Loucy (cell line): ENCODE measurements at regions not wholly inside any gene's neighbourhood (a gene's known extent, or its start where the extent isn't known, plus 50 kb on each side); places are given as distances from the start of the nearest gene placed in this dataset.

Experiments
- H2AFZ ChIP-seq: fragments of 200-600 bp; sonication (generic); 2 replicates; pipeline ENCODE4 v1.6.0; 2016; ENCODE audit warnings: antibody characterized with exemption, mild to moderate bottlenecking, low read length, moderate library complexity
- H3F3A ChIP-seq: fragments of 200-600 bp; 2 replicates; pipeline ENCODE4 v1.6.0; 2016; ENCODE audit warnings: antibody characterized with exemption, low read depth, mild to moderate bottlenecking
- H3K27me3 ChIP-seq: fragments of 200-600 bp; sonication (generic); 2 replicates; pipeline ENCODE4 v1.6.1; 2014; ENCODE audit warnings: low read length, mild to moderate bottlenecking; ENCODE audit not compliant: insufficient read depth, poor library complexity, severe bottlenecking
- H3K36me3 ChIP-seq: fragments of 200-600 bp; sonication (generic); 2 replicates; pipeline ENCODE4 v1.6.1; 2016; ENCODE audit warnings: low read length; ENCODE audit not compliant: insufficient read depth
- H3K4me1 ChIP-seq: fragments of 200-600 bp; sonication (generic); 2 replicates; pipeline ENCODE4 v1.5.1; 2014; ENCODE audit warnings: low read length, mild to moderate bottlenecking; ENCODE audit not compliant: insufficient read depth, poor library complexity, severe bottlenecking
- H3K4me2 ChIP-seq: fragments of 200-600 bp; sonication (generic); 2 replicates; pipeline ENCODE4 v1.6.0; 2014; ENCODE audit warnings: antibody characterized with exemption, low read length, low read depth, mild to moderate bottlenecking; ENCODE audit not compliant: poor library complexity, severe bottlenecking
- H3K4me3 ChIP-seq: fragments of 200-600 bp; sonication (generic); 2 replicates; pipeline ENCODE4 v1.5.1; 2014; ENCODE audit warnings: low read length, mild to moderate bottlenecking, mixed read lengths; ENCODE audit not compliant: poor library complexity, severe bottlenecking
- H3K79me2 ChIP-seq: fragments of 200-600 bp; sonication (generic); 2 replicates; pipeline ENCODE4 v1.6.1; 2014; ENCODE audit warnings: low read length; ENCODE audit not compliant: insufficient read depth
- H3K9ac ChIP-seq: fragments of 200-600 bp; sonication (generic); 2 replicates; pipeline ENCODE4 v1.6.0; 2014; ENCODE audit warnings: mild to moderate bottlenecking, low read depth, low read length, moderate library complexity; ENCODE audit not compliant: poor library complexity, severe bottlenecking
- H3K9me2 ChIP-seq: fragments of 200-600 bp; sonication (generic); replicated peaks from 2 replicates; pipeline ENCODE4 v1.6.1; 2016; ENCODE audit warnings: low read depth, low read length, mixed read lengths
- H3K9me3 ChIP-seq: fragments of 200-600 bp; sonication (generic); 2 replicates; pipeline ENCODE4 v1.6.1; 2014; ENCODE audit warnings: mild to moderate bottlenecking, antibody characterized with exemption, low read length, low read depth; ENCODE audit not compliant: insufficient read depth
- H4K20me1 ChIP-seq: fragments of 200-600 bp; sonication (generic); 2 replicates; pipeline ENCODE4 v1.6.0; 2014; ENCODE audit warnings: antibody characterized with exemption, low read length, mild to moderate bottlenecking; ENCODE audit not compliant: insufficient read depth, poor library complexity, severe bottlenecking
- CTCF ChIP-seq: fragments of 200-600 bp; sonication (generic); conservative IDR thresholded peaks from 2 replicates; pipeline ENCODE4 v1.5.1; 2014; ENCODE audit warnings: mild to moderate bottlenecking, antibody characterized with exemption, low read length
- EZH2phosphoT487 ChIP-seq: fragments of 200-600 bp; IDR thresholded peaks from 2 replicates; pipeline ENCODE4 v1.6.1; 2018; ENCODE audit warnings: antibody characterized with exemption, mild to moderate bottlenecking, moderate library complexity, borderline replicate concordance

GRCh38 chrX:45447331-45447730 lies 246.7 kb upstream of the DIPK2B start:
- Histone ChIP-seq H3K4me3 (no peak overlapping the region), H3K9me3 (no peaks in the 10 kb centered on the region), H4K20me1 (no peaks in the 10 kb centered on the region), H3F3A (no peaks in the 10 kb centered on the region), H2AFZ (no peak overlapping the region), H3K4me1 (no peaks in the 10 kb centered on the region), H3K9me2 (no peaks in the 10 kb centered on the region), H3K79me2 (no peaks in the 10 kb centered on the region), H3K27me3 (no peaks in the 10 kb centered on the region), H3K4me2 (no peak overlapping the region), H3K9ac (no peak overlapping the region), H3K36me3 (no peaks in the 10 kb centered on the region)
- TF ChIP-seq EZH2phosphoT487 (no peak), CTCF (no peak)

- no peak overlapping the region for H3K9ac ChIP-seq
- H2AFZ ChIP-seq, result no peak overlapping the region
- H3K4me2 ChIP-seq, result no peak overlapping the region
- no peaks in the 10 kb centered on the region for H3K4me1 ChIP-seq
- H3K27me3 ChIP-seq, result no peaks in the 10 kb centered on the region
- H3K79me2 ChIP-seq, result no peaks in the 10 kb centered on the region
- TF ChIP-seq CTCF (no peak), EZH2phosphoT487 (no peak)
- no peaks in the 10 kb centered on the region for H3K9me3 ChIP-seq
- H3K9me2 ChIP-seq, result no peaks in the 10 kb centered on the region
- no peaks in the 10 kb centered on the region for H3F3A ChIP-seq
- H4K20me1 ChIP-seq, result no peaks in the 10 kb centered on the region
- H3K36me3 ChIP-seq, result no peaks in the 10 kb centered on the region
- no peak overlapping the region for H3K4me3 ChIP-seq
Observed at GRCh38 chrX:45445745-45446412, 245.2 kb upstream of the DIPK2B start.

- Histone ChIP-seq H3K36me3 (no peaks in the 10 kb centered on the region), H3K9ac (no peak overlapping the region), H3K9me2 (no peaks in the 10 kb centered on the region), H4K20me1 (no peaks in the 10 kb centered on the region), H3K4me3 (no peak overlapping the region), H3F3A (no peaks in the 10 kb centered on the region), H3K9me3 (no peaks in the 10 kb centered on the region), H3K79me2 (no peaks in the 10 kb centered on the region), H3K4me2 (no peak overlapping the region), H3K4me1 (no peaks in the 10 kb centered on the region), H2AFZ (no peak overlapping the region), H3K27me3 (no peaks in the 10 kb centered on the region)
- TF ChIP-seq EZH2phosphoT487 (no peak), CTCF (no peak)
Observed at GRCh38 chrX:45437186-45437585, 236.5 kb upstream of the DIPK2B start.
